NB4 (cell line): ENCODE measurements at regions not wholly inside any gene's neighbourhood (a gene's known extent, or its start where the extent isn't known, plus 50 kb on each side); places are given as distances from the start of the nearest gene placed in this dataset.

Source experiments
- DNase-seq: peaks from one replicate; pipeline ENCODE4 v3.0.0; 2010; ENCODE audit warnings: low read depth
- H3K4me3 ChIP-seq: one replicate; pipeline ENCODE4 v1.5.1; 2011; ENCODE audit warnings: mild to moderate bottlenecking, low read depth, low read length, moderate library complexity
- MYC ChIP-seq: IDR thresholded peaks from 2 replicates; pipeline ENCODE4 v1.6.1; 2011; ENCODE audit warnings: low read depth, low read length
- POLR2A ChIP-seq: IDR thresholded peaks from 2 replicates; pipeline ENCODE4 v1.6.1; 2011; ENCODE audit warnings: mild to moderate bottlenecking; ENCODE audit not compliant: insufficient read length; ENCODE audit errors: extremely low read depth
- TF ChIP-seq, protein P1 (sequence below): IDR thresholded peaks from 2 replicates; pipeline ENCODE4 v1.6.1; 2011; ENCODE audit warnings: low read depth, low read length
- TF ChIP-seq, protein P2 (sequence below): IDR thresholded peaks from one replicate; pipeline ENCODE4 v1.5.1; 2012; ENCODE audit warnings: low read depth, low read length

DNA sequence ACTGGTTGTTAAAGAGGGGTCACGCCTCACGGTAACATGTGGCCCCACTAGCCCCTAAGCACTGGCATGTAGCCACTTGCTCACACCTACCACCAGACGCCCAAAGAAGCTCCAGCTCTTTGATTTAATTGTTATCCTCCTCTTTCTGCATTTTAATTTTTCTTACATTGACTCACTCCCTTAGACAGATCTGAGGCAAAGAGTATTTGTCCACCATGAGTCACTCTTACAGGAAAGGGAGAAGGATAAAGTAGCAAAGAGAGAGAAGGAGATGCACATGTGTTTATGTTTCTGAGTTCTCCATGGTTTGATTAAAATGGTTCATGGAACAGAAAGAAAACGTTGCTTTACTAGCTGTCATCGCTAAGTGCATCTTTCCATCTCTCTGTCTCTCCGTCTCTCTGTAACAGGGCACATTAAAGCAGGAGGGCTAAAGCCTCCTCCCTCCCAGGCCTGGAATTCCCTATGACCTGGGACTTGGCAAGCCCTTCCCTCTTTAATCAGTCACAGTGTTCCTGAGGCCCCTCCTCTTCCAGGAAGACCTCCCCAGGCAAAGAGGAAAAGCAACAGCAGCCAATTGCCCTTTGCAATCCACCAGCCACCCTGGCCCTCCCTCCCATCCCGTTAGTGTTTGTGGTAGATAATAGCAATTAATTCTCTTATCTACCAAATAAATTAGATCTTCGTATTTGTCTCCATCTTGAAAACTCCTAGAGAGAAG, 112.8 kb upstream of the TSHZ2 start:
- TF ChIP-seq POLR2A (no peak), MYC (no peak)
- TF ChIP-seq, protein P1, sequence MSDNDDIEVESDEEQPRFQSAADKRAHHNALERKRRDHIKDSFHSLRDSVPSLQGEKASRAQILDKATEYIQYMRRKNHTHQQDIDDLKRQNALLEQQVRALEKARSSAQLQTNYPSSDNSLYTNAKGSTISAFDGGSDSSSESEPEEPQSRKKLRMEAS: no peak
- TF ChIP-seq, protein P2, sequence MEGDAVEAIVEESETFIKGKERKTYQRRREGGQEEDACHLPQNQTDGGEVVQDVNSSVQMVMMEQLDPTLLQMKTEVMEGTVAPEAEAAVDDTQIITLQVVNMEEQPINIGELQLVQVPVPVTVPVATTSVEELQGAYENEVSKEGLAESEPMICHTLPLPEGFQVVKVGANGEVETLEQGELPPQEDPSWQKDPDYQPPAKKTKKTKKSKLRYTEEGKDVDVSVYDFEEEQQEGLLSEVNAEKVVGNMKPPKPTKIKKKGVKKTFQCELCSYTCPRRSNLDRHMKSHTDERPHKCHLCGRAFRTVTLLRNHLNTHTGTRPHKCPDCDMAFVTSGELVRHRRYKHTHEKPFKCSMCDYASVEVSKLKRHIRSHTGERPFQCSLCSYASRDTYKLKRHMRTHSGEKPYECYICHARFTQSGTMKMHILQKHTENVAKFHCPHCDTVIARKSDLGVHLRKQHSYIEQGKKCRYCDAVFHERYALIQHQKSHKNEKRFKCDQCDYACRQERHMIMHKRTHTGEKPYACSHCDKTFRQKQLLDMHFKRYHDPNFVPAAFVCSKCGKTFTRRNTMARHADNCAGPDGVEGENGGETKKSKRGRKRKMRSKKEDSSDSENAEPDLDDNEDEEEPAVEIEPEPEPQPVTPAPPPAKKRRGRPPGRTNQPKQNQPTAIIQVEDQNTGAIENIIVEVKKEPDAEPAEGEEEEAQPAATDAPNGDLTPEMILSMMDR: no peak
- no peak for DNase-seq
- no peak overlapping the region for H3K4me3 ChIP-seq

DNA sequence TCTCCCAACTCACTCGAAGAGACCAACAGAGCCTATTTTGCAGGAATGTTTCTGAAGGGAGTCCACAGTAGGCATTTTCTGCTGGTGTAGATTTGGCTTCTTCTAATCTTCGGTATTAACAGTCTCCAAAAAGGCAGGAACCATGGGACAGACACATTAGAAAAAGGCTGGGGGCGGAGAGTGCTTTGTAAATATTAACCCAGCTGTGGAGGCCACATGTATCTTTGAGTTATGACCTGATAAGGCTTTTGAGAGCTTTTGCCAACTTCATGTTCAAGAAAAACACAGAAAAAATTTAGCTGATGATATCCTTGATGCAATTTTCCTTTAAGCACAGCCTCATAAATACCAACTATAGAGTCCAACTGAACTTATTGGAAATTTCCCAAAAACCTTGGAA, 119.4 kb upstream of the TSHZ2 start:
- no peak for TF ChIP-seq MYC
- TF ChIP-seq, protein P1: no peak
- TF ChIP-seq, protein P2: no peak
- no peak for TF ChIP-seq POLR2A
- no peak for DNase-seq
- no peak overlapping the region for H3K4me3 ChIP-seq

DNA sequence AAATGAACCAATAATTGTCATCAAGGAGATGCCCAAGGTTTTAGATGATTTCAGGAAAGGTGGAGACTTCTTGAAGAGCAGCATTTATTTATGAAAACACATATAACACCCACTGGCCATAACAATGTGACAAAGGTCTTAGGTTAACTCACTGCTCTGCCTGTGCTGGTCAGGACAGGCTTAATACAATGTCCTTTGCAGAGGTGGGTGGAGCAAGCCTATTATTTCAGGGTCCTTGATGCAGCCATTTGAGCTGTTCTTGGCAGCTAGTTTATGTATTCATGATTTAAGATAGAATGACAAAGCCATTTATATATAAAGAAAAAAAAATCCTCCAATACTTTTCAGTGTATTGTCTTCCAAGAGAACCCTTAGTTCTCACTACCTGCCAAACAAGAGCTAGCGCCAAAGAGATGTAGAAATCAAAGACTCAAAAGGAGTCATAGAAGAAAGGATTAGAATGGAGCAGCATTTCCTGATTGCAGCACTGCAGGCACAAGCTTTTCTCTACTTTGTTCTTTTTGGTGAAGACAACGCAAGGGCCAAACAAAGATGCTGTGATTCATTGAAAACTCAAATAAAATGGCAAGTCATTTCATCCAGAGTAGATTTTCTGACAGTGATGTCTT, 124.3 kb upstream of the TSHZ2 start:
- TF ChIP-seq, protein P1: no peak
- TF ChIP-seq MYC: no peak
- TF ChIP-seq, protein P2: no peak
- TF ChIP-seq POLR2A: no peak
- H3K4me3 ChIP-seq: no peak overlapping the region
- no peak for DNase-seq

DNA sequence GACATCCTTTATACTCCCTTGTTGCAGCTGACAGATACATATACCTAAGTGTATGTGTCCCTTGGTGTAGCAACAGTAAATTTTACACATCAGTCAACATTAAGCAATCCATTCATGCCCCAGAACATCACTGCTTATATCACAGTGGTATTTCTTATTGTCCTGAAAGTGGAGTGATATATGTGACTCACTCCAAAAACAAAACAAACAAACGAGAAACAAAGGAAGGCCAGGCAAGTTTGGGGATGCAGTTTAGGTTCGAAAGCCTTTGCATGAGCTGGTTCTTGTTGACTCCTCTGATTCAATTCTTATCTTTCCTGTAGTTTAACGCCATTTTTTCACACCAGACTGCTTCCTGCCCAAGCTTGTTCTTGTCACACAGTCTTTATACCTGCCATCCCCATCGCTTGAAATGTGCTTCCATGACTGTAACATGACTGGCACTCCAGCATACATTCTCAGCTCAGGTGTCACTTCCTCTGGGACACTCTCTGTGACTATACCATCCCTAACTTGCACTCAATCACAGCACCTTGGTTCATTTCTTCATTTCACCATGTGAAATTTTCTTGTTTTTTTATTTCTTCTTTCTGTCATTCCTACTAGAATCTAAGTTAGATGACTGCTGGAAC, 125.0 kb upstream of the TSHZ2 start:
- no peak overlapping the region for H3K4me3 ChIP-seq
- DNase-seq: no peak
- TF ChIP-seq, protein P2: no peak
- TF ChIP-seq, protein P1: no peak
- TF ChIP-seq MYC: no peak
- TF ChIP-seq POLR2A: no peak

DNA sequence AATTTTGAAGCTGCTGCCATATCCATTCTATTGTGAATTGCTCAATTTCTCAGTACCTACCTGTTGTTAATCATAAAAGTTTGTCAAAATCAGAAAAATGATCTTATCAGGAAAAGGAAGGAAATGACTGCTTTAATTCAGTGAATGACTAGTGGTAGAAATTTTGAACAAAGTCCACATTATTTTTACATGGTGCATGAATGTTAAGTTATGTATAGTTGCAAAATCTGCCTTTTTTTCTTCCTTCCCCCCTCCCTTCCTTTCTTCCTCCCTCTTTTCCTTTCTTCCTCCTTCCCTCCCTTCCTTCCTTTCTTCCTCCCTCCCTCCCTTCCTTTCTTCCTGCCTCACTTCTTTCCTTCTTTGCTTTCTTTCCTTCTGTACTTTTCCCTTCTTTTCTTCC, 127.1 kb upstream of the TSHZ2 start:
- TF ChIP-seq, protein P2: no peak
- no peak for TF ChIP-seq MYC
- no peak for TF ChIP-seq POLR2A
- TF ChIP-seq, protein P1: no peak
- H3K4me3 ChIP-seq: no peak overlapping the region
- no peak for DNase-seq
